HL-60 (cell line): ENCODE measurements at regions not wholly inside any gene's neighbourhood (a gene's known extent, or its start where the extent isn't known, plus 50 kb on each side); places are given as distances from the start of the nearest gene placed in this dataset.

ENCODE experiments used
- DNase-seq, 2 experiments: peaks; one replicate each; pipeline ENCODE4 v3.0.0-alpha.2; 2010 to 2020; ENCODE audit warnings: low read depth in 1 of 2, low spot score in 1 of 2
- H3K27ac ChIP-seq: fragments of 250-450 bp; sonication (Bioruptor Pico); replicated peaks from 2 replicates; pipeline ENCODE4 v1.5.1; 2020; ENCODE audit warnings: mild to moderate bottlenecking, moderate library complexity
- H3K27me3 ChIP-seq: fragments of 250-450 bp; sonication (Bioruptor Pico); 2 replicates; pipeline ENCODE4 v1.5.1; 2021; ENCODE audit warnings: mild to moderate bottlenecking, moderate library complexity; ENCODE audit not compliant: insufficient read depth, poor library complexity, severe bottlenecking
- H3K4me3 ChIP-seq: replicated peaks from 2 replicates; pipeline ENCODE4 v1.5.1; 2011; ENCODE audit warnings: mild to moderate bottlenecking, control low read depth, low read length; ENCODE audit not compliant: insufficient read depth
- GABPA ChIP-seq: IDR thresholded peaks from 2 replicates; pipeline ENCODE4 v1.6.1; 2012; ENCODE audit warnings: low read depth
- POLR2AphosphoS5 ChIP-seq: IDR thresholded peaks from 2 replicates; pipeline ENCODE4 v1.6.1; 2012; ENCODE audit warnings: low read depth
- SPI1 ChIP-seq: IDR thresholded peaks from 2 replicates; pipeline ENCODE4 v1.6.1; 2012; ENCODE audit warnings: low read depth, mild to moderate bottlenecking, borderline replicate concordance
- TF ChIP-seq, protein P1 (sequence below): IDR thresholded peaks from one replicate; pipeline ENCODE4 v1.5.1; 2011; ENCODE audit warnings: low read length, control low read depth, inconsistent platforms; ENCODE audit not compliant: insufficient read depth
- TF ChIP-seq, protein P2 (sequence below): IDR thresholded peaks from 2 replicates; pipeline ENCODE4 v1.6.1; 2012; ENCODE audit warnings: low read depth; ENCODE audit not compliant: insufficient replicate concordance

DNA sequence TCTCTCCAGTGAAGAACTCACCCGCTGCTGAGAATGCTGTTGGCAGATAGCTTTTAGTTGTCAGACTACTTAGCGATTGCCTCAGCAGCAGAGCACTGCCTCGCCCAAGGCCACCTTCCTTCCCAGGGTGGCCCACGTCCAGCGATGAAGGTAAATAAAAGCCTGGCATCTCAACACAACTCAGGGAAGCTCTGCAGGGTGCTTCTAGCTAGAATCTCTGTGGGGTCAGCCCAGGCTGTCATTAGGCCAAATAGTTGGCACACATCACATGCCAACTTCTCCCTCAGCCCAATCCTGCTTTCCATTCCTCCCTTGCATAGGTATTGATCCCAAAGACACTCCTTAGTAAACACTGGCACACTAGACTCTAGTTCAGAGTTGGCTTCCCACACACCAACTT, 368.1 kb upstream of the TMTC1 start:
- no peaks in the 10 kb centered on the region for H3K27me3 ChIP-seq
- H3K4me3 ChIP-seq, result no peak overlapping the region
- DNase-seq, result no peak
- TF ChIP-seq POLR2AphosphoS5, result no peak
- TF ChIP-seq GABPA, result no peak
- TF ChIP-seq, protein P1, sequence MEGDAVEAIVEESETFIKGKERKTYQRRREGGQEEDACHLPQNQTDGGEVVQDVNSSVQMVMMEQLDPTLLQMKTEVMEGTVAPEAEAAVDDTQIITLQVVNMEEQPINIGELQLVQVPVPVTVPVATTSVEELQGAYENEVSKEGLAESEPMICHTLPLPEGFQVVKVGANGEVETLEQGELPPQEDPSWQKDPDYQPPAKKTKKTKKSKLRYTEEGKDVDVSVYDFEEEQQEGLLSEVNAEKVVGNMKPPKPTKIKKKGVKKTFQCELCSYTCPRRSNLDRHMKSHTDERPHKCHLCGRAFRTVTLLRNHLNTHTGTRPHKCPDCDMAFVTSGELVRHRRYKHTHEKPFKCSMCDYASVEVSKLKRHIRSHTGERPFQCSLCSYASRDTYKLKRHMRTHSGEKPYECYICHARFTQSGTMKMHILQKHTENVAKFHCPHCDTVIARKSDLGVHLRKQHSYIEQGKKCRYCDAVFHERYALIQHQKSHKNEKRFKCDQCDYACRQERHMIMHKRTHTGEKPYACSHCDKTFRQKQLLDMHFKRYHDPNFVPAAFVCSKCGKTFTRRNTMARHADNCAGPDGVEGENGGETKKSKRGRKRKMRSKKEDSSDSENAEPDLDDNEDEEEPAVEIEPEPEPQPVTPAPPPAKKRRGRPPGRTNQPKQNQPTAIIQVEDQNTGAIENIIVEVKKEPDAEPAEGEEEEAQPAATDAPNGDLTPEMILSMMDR, result no peak
- no peak for TF ChIP-seq SPI1
- TF ChIP-seq, protein P2, sequence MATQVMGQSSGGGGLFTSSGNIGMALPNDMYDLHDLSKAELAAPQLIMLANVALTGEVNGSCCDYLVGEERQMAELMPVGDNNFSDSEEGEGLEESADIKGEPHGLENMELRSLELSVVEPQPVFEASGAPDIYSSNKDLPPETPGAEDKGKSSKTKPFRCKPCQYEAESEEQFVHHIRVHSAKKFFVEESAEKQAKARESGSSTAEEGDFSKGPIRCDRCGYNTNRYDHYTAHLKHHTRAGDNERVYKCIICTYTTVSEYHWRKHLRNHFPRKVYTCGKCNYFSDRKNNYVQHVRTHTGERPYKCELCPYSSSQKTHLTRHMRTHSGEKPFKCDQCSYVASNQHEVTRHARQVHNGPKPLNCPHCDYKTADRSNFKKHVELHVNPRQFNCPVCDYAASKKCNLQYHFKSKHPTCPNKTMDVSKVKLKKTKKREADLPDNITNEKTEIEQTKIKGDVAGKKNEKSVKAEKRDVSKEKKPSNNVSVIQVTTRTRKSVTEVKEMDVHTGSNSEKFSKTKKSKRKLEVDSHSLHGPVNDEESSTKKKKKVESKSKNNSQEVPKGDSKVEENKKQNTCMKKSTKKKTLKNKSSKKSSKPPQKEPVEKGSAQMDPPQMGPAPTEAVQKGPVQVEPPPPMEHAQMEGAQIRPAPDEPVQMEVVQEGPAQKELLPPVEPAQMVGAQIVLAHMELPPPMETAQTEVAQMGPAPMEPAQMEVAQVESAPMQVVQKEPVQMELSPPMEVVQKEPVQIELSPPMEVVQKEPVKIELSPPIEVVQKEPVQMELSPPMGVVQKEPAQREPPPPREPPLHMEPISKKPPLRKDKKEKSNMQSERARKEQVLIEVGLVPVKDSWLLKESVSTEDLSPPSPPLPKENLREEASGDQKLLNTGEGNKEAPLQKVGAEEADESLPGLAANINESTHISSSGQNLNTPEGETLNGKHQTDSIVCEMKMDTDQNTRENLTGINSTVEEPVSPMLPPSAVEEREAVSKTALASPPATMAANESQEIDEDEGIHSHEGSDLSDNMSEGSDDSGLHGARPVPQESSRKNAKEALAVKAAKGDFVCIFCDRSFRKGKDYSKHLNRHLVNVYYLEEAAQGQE, result no peak
- H3K27ac ChIP-seq, result no peak overlapping the region

DNA sequence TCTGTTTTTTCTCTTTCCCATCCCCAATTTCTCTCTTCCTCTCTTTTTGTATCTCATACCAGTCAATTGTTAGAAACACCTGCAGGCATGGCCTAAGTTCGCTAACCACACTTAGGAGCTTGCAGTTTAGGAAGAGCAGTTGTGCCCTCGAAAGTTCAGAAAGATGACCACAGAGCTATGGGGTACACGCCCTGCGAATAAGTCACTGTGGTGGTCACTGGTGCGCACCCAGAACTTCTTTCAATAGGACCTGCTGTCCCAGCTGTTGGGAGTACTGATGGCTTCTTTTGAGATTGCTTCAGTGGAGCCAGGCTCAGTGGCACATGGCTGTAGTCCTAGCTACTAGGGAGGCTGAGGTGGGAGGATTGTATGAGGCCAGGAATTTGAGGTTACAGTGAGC, 362.8 kb upstream of the TMTC1 start:
- no peak for DNase-seq
- no peaks in the 10 kb centered on the region for H3K27me3 ChIP-seq
- no peak overlapping the region for H3K4me3 ChIP-seq
- TF ChIP-seq, protein P2, result no peak
- TF ChIP-seq, protein P1, result no peak
- TF ChIP-seq POLR2AphosphoS5 (no peak), GABPA (no peak), SPI1 (no peak)
- no peak overlapping the region for H3K27ac ChIP-seq

DNA sequence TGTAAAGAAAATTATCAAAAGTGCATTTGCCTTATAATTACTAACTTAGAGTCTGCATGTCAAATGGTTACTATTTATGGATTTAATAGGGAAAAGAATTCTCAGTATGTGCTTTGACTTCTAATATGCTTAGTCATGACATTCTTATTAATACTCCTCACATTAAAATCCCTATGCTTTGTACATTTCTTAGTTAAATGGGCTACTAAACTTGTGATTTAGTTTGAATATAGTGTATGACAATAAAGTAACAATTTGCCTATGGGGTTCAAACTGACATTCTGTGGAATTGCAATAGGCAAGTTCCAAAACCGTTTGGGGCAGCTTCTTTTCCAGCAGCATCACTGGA, 361.9 kb upstream of the TMTC1 start:
- Histone ChIP-seq H3K27ac (no peak overlapping the region), H3K4me3 (no peak overlapping the region), H3K27me3 (no peaks in the 10 kb centered on the region)
- TF ChIP-seq POLR2AphosphoS5, result no peak
- no peak for TF ChIP-seq GABPA
- no peak for TF ChIP-seq SPI1
- TF ChIP-seq, protein P1, result no peak
- TF ChIP-seq, protein P2, result no peak
- no peak for DNase-seq
